ENCODE measurements at regions not wholly inside any gene's neighbourhood (a gene's known extent, or its start where the extent isn't known, plus 50 kb on each side); places are given as distances from the start of the nearest gene placed in this dataset.

DNA sequence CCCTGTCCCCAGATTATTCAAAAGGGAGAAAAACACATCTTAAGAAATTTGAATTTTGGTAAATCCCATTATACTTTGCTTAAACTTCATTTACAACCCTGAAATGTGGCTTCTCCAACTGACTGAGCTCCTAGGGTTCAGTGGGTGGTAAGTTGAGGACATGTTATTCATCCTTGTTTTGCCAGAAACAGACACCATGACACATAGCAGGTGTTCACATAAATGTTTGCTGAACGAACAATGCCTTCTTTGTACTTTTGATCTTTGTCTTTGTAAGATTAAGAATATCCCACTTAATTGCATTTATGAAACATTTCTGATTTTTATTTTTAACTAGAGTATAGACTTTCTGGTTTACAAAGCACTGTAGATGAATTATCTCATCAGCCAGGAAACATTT is 209.7 kb downstream of the GPAM start:
- Histone ChIP-seq H3K36me3 (ENCODE audit: control insufficient read depth in 2 of 2, extremely low read depth in 1 of 2, insufficient read depth in 2 of 2, low read length in 2 of 2) (no peaks in the 10 kb centered on the region), H3K9ac (replicated peaks; ENCODE audit: extremely low read depth, insufficient read depth, low read length) (no peak overlapping the region), H3K27me3 (ENCODE audit: control insufficient read depth in 2 of 2, insufficient read depth in 2 of 2, low read length in 2 of 2) (no peaks in the 10 kb centered on the region), H3K4me2 (ENCODE audit: insufficient read depth, low read length) (no peak overlapping the region), H2AFZ (ENCODE audit: low read depth, low read length) (no peak overlapping the region), H4K20me1 (replicated peaks; ENCODE audit: control insufficient read depth, extremely low read depth, insufficient read depth, low read length) (no peaks in the 10 kb centered on the region), H3K79me2 (ENCODE audit: control insufficient read depth, insufficient read depth, low read length) (no peaks in the 10 kb centered on the region), H3K9me3 (replicated peaks; ENCODE audit: control insufficient read depth, insufficient read depth, low read length) (peaks cover 3% of the 10 kb centered on the region), H3K4me1 (ENCODE audit: control insufficient read depth, extremely low read depth, insufficient read depth, low read length) (no peaks in the 10 kb centered on the region), H3K9me1 (replicated peaks; ENCODE audit: control insufficient read depth, extremely low read depth, insufficient read depth, low read length) (no peaks in the 10 kb centered on the region), H3K4me3 (replicated peaks in 1 of 3; ENCODE audit: insufficient read depth in 1 of 3, low read depth in 1 of 3, low read length in 3 of 3) (no peak overlapping the region), H3K27ac (ENCODE audit: insufficient read depth, low read depth, low read length) (no peak overlapping the region)
- intact Hi-C loops (cut with micrococcal nuclease) = no loop called here
- ChIA-PET CTCF (no interaction called here), POLR2A (no interaction called here)
- BruUV-seq (replicated peaks) = no TSS peak
- TF ChIP-seq, protein P1, sequence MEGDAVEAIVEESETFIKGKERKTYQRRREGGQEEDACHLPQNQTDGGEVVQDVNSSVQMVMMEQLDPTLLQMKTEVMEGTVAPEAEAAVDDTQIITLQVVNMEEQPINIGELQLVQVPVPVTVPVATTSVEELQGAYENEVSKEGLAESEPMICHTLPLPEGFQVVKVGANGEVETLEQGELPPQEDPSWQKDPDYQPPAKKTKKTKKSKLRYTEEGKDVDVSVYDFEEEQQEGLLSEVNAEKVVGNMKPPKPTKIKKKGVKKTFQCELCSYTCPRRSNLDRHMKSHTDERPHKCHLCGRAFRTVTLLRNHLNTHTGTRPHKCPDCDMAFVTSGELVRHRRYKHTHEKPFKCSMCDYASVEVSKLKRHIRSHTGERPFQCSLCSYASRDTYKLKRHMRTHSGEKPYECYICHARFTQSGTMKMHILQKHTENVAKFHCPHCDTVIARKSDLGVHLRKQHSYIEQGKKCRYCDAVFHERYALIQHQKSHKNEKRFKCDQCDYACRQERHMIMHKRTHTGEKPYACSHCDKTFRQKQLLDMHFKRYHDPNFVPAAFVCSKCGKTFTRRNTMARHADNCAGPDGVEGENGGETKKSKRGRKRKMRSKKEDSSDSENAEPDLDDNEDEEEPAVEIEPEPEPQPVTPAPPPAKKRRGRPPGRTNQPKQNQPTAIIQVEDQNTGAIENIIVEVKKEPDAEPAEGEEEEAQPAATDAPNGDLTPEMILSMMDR (IDR thresholded peaks at IDR 0.05; ENCODE audit: extremely low read depth in 1 of 2, insufficient read depth in 1 of 2, low read depth in 1 of 2, low read length in 2 of 2) = no peak
- TF ChIP-seq, protein P2, sequence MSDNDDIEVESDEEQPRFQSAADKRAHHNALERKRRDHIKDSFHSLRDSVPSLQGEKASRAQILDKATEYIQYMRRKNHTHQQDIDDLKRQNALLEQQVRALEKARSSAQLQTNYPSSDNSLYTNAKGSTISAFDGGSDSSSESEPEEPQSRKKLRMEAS (IDR thresholded peaks at IDR 0.05; ENCODE audit: insufficient read depth, insufficient read length) = no peak
- TF ChIP-seq FOS (IDR thresholded peaks at IDR 0.05; ENCODE audit: borderline replicate concordance, insufficient read depth, low read length) (no peak), JUN (IDR thresholded peaks at IDR 0.05; ENCODE audit: borderline replicate concordance, insufficient read depth, insufficient read length, low read depth) (no peak), MYC (IDR thresholded peaks at IDR 0.05; ENCODE audit: low read depth, low read length) (no peak), POLR2A (IDR thresholded peaks at IDR 0.05; ENCODE audit: low read depth, low read length) (no peak), EZH2 (IDR thresholded peaks at IDR 0.05; ENCODE audit: borderline replicate concordance, low read depth, low read length, severe bottlenecking) (no peak), GATA2 (IDR thresholded peaks at IDR 0.05; ENCODE audit: insufficient read depth, insufficient read length, low read depth, low read length) (no peak)
- FAIRE-seq = no peak
- no peak for DNase-seq (ENCODE audit: low read depth, low spot score)
- dilution Hi-C loops (cut with MboI; ENCODE audit: extremely low pct_ligation_motif_present, low sequenced_read_pairs) = no loop called here

Data from endothelial cell of umbilical vein (primary cell).